Prostate gland (tissue), 2 donors: ENCODE measurements at regions not wholly inside any gene's neighbourhood (a gene's known extent, or its start where the extent isn't known, plus 50 kb on each side); places are given as distances from the start of the nearest gene placed in this dataset.

Experiments
- DNase-seq: peaks from one replicate; pipeline ENCODE4 v3.0.0-alpha.2; 2019; ENCODE audit warnings: low spot score
- H3K27ac ChIP-seq, 2 donors: fragments of 200-600 bp; sonication (generic); 2 replicates each; pipeline ENCODE4 v1.5.1; 2017 to 2019
- H3K27me3 ChIP-seq: fragments of 200-600 bp; sonication (generic); replicated peaks from 2 replicates; pipeline ENCODE4 v1.5.1; 2019; ENCODE audit not compliant: insufficient read depth
- H3K36me3 ChIP-seq, 2 donors: fragments of 200-600 bp; sonication (generic); 1 replicate in 1 of 2; 2 replicates in 1 of 2; pipeline versions ENCODE4 v1.5.1 to v1.8.1; 2017 to 2019
- H3K4me1 ChIP-seq: fragments of 200-600 bp; sonication (generic); replicated peaks from 2 replicates; pipeline ENCODE4 v1.5.1; 2019
- H3K4me3 ChIP-seq, 2 donors: fragments of 200-600 bp; sonication (generic); 2 replicates each; pipeline ENCODE4 v1.5.1; 2017 to 2019
- H3K9me3 ChIP-seq: fragments of 200-600 bp; sonication (generic); 2 replicates; pipeline ENCODE4 v1.5.1; 2017
- CTCF ChIP-seq, 4 experiments: fragments of 200-600 bp in 2 of 4; fragments of 450-650 bp in 2 of 4; sonication (generic) in 2 of 4; IDR thresholded peaks; 1 replicate in 3 of 4; 2 replicates in 1 of 4; pipeline ENCODE4 v1.5.1; 2016 to 2019; ENCODE audit warnings: antibody characterized with exemption in 4 of 4, mild to moderate bottlenecking in 2 of 4, moderate library complexity in 2 of 4
- POLR2A ChIP-seq: fragments of 450-650 bp; IDR thresholded peaks from one replicate; pipeline ENCODE4 v1.6.1; 2016; ENCODE audit warnings: antibody characterized with exemption, mild to moderate bottlenecking
- POLR2AphosphoS5 ChIP-seq: sonication (generic); formaldehyde crosslinking; IDR thresholded peaks from one replicate; pipeline ENCODE4 v1.6.1; 2017; ENCODE audit warnings: antibody characterized with exemption
- WGBS: methylation state at CpG from one replicate; pipeline ENCODE4 v1.1.5; 2018; 5-methylcytosine and 5-hydroxymethylcytosine counted together
- intact Hi-C: fragments of 100-400 bp; cut with DNase I; formaldehyde crosslinking; loops from one replicate; pipeline ENCODE4 v1.14.2; 2022

GRCh38 chr2:53485021-53485728 is 282.4 kb upstream of the CHAC2 start:
- H3K9me3 ChIP-seq = no peaks in the 10 kb centered on the region

GRCh38 chr2:53484531-53484930 is 283.1 kb upstream of the CHAC2 start:
- 87% methylated on average over 4 of the region's 4 CpGs for WGBS
- no peak overlapping the region for H3K27ac ChIP-seq
- H3K27me3 ChIP-seq = no peaks in the 10 kb centered on the region
- TF ChIP-seq POLR2A = no peak
- TF ChIP-seq POLR2AphosphoS5 = no peak
- TF ChIP-seq CTCF (IDR thresholded peaks at IDR 0.05) = no peak
- no peaks in the 10 kb centered on the region for H3K9me3 ChIP-seq
- no peak overlapping the region for H3K4me3 ChIP-seq
- no peaks in the 10 kb centered on the region for H3K36me3 ChIP-seq
- no peaks in the 10 kb centered on the region for H3K4me1 ChIP-seq
- intact Hi-C loops = no loop called here
- no peak for DNase-seq

More at GRCh38 chr2:53485021-53485728, 282.4 kb upstream of the CHAC2 start:
- WGBS = 71% methylated on average over 3 of the region's 3 CpGs
- Histone ChIP-seq H3K4me3 (no peak overlapping the region), H3K27ac (no peak overlapping the region), H3K4me1 (no peaks in the 10 kb centered on the region), H3K36me3 (no peaks in the 10 kb centered on the region), H3K27me3 (no peaks in the 10 kb centered on the region)
- no peak for TF ChIP-seq POLR2A
- no peak for TF ChIP-seq CTCF (IDR thresholded peaks at IDR 0.05)
- intact Hi-C loops = no loop called here
- DNase-seq = no peak

- H3K27me3 ChIP-seq = no peaks in the 10 kb centered on the region
- H3K4me1 ChIP-seq = no peaks in the 10 kb centered on the region
- no peak for TF ChIP-seq POLR2A
- TF ChIP-seq CTCF (IDR thresholded peaks at IDR 0.05) = no peak
- TF ChIP-seq POLR2AphosphoS5 = no peak
- WGBS = 39% methylated on average over 1 of the region's 1 CpG
- H3K36me3 ChIP-seq = no peaks in the 10 kb centered on the region
- no peak overlapping the region for H3K27ac ChIP-seq
- intact Hi-C loops = no loop called here
- DNase-seq = no peak
- no peak overlapping the region for H3K4me3 ChIP-seq
- no peaks in the 10 kb centered on the region for H3K9me3 ChIP-seq
These were observed 290.1 kb upstream of the CHAC2 start for GRCh38 chr2:53477517-53477916.

GRCh38 chr2:53476834-53477233 is 290.8 kb upstream of the CHAC2 start:
- Histone ChIP-seq H3K4me3 (no peak overlapping the region), H3K4me1 (no peaks in the 10 kb centered on the region), H3K36me3 (no peaks in the 10 kb centered on the region), H3K27ac (no peak overlapping the region), H3K27me3 (no peaks in the 10 kb centered on the region), H3K9me3 (no peaks in the 10 kb centered on the region)
- no peak for TF ChIP-seq CTCF (IDR thresholded peaks at IDR 0.05)
- TF ChIP-seq POLR2AphosphoS5 = no peak
- TF ChIP-seq POLR2A = no peak
- intact Hi-C loops = no loop called here
- DNase-seq = no peak
- WGBS = 87% methylated on average over 6 of the region's 6 CpGs

- H3K36me3 ChIP-seq = no peaks in the 10 kb centered on the region
- no peak overlapping the region for H3K27ac ChIP-seq
- no peaks in the 10 kb centered on the region for H3K4me1 ChIP-seq
- TF ChIP-seq CTCF (IDR thresholded peaks at IDR 0.05) (no peak), POLR2AphosphoS5 (no peak), POLR2A (no peak)
- H3K4me3 ChIP-seq = no peak overlapping the region
- no peaks in the 10 kb centered on the region for H3K9me3 ChIP-seq
- intact Hi-C loops = no loop called here
- no peak for DNase-seq
- WGBS = 93% methylated on average over 2 of the region's 2 CpGs
- H3K27me3 ChIP-seq = no peaks in the 10 kb centered on the region
These were observed 291.8 kb upstream of the CHAC2 start for GRCh38 chr2:53475766-53476165.
